GM23338 (cell line): ENCODE measurements at regions not wholly inside any gene's neighbourhood (a gene's known extent, or its start where the extent isn't known, plus 50 kb on each side); places are given as distances from the start of the nearest gene placed in this dataset.
A peak's percentile ranks its signal among the peaks of the same experiment; 100 is the strongest.

ENCODE experiments used
- ATAC-seq: fragments of 200-7000 bp; cut with Tn5 transposase; 3 replicates; pipeline ENCODE4 v1.9.1; 2020
- DNase-seq: peaks from one replicate; pipeline ENCODE4 v3.0.0-alpha.2; 2015; ENCODE audit warnings: low spot score
- H2AFZ ChIP-seq: fragments of 200-600 bp; sonication (generic); 2 replicates; pipeline ENCODE4 v1.8.0; 2016; ENCODE audit warnings: antibody characterized with exemption, mild to moderate bottlenecking, moderate library complexity
- H3F3A ChIP-seq: fragments of 200-600 bp; sonication (generic); replicated peaks from 2 replicates; pipeline ENCODE4 v1.8.0; 2017; ENCODE audit warnings: antibody characterized with exemption, mixed run types, low read depth
- H3K27ac ChIP-seq: fragments of 200-600 bp; sonication (generic); 2 replicates; pipeline ENCODE4 v1.6.1; 2016; ENCODE audit warnings: low read depth
- H3K27me3 ChIP-seq: fragments of 200-600 bp; sonication (generic); 2 replicates; pipeline ENCODE4 v1.8.0; 2016; ENCODE audit warnings: mild to moderate bottlenecking, mixed run types, moderate library complexity; ENCODE audit not compliant: insufficient read depth
- H3K36me3 ChIP-seq: fragments of 200-600 bp; sonication (generic); 2 replicates; pipeline ENCODE4 v1.8.0; 2016; ENCODE audit warnings: mild to moderate bottlenecking; ENCODE audit not compliant: insufficient read depth
- H3K4me1 ChIP-seq: fragments of 200-600 bp; sonication (generic); 2 replicates; pipeline ENCODE4 v1.8.0; 2016; ENCODE audit warnings: mild to moderate bottlenecking, moderate library complexity; ENCODE audit not compliant: insufficient read depth
- H3K4me2 ChIP-seq: fragments of 200-600 bp; sonication (generic); 2 replicates; pipeline ENCODE4 v1.7.1; 2017; ENCODE audit warnings: mixed run types
- H3K4me3 ChIP-seq: fragments of 200-600 bp; sonication (generic); 2 replicates; pipeline ENCODE4 v1.6.1; 2016; ENCODE audit warnings: mixed run types
- H3K79me2 ChIP-seq: fragments of 200-600 bp; sonication (generic); replicated peaks from 2 replicates; pipeline ENCODE4 v1.8.0; 2017; ENCODE audit warnings: mild to moderate bottlenecking; ENCODE audit not compliant: insufficient read depth
- H3K9me2 ChIP-seq: fragments of 200-600 bp; sonication (generic); 2 replicates; pipeline ENCODE4 v1.8.0; 2017; ENCODE audit not compliant: insufficient read depth
- H4K20me1 ChIP-seq: fragments of 200-600 bp; sonication (generic); replicated peaks from 2 replicates; pipeline ENCODE4 v1.8.0; 2017; ENCODE audit warnings: mild to moderate bottlenecking; ENCODE audit not compliant: insufficient read depth
- H3K27ac Mint-ChIP-seq: 2 replicates; pipeline ENCODE4 v1.8.0; 2020; ENCODE audit warnings: inconsistent platforms, mild to moderate bottlenecking, moderate library complexity, mixed read lengths
- H3K27me3 Mint-ChIP-seq: 3 replicates; pipeline ENCODE4 v1.8.0; 2022; ENCODE audit warnings: low read depth, mild to moderate bottlenecking, moderate library complexity, mixed read lengths, inconsistent platforms; ENCODE audit not compliant: insufficient read depth, poor library complexity
- H3K36me3 Mint-ChIP-seq: 3 replicates; pipeline ENCODE4 v1.8.0; 2021; ENCODE audit warnings: low read depth, mild to moderate bottlenecking, inconsistent platforms, moderate library complexity, mixed read lengths
- H3K4me1 Mint-ChIP-seq: 3 replicates; pipeline ENCODE4 v1.8.0; 2020; ENCODE audit warnings: mild to moderate bottlenecking, inconsistent platforms, mixed read lengths
- H3K4me3 Mint-ChIP-seq: 3 replicates; pipeline ENCODE4 v1.8.0; 2021; ENCODE audit warnings: moderate library complexity, mild to moderate bottlenecking, inconsistent platforms, mixed read lengths
- H3K9me3 Mint-ChIP-seq: 3 replicates; pipeline ENCODE4 v1.8.0; 2020; ENCODE audit warnings: moderate library complexity, mild to moderate bottlenecking, inconsistent platforms, mixed read lengths
- CREB1 ChIP-seq: fragments of 250-450 bp; sonication (Bioruptor Pico); IDR thresholded peaks from 2 replicates; pipeline ENCODE4 v1.5.0; 2020; ENCODE audit warnings: low read depth, mild to moderate bottlenecking, moderate library complexity
- NANOG ChIP-seq: IDR thresholded peaks from 2 replicates; pipeline ENCODE4 v1.6.1; 2016; ENCODE audit warnings: antibody characterized with exemption, borderline replicate concordance
- ZNF331 ChIP-seq: fragments of 250-450 bp; sonication (Bioruptor Pico); IDR thresholded peaks from 2 replicates; pipeline ENCODE4 v1.5.0; 2020; ENCODE audit warnings: low read depth, mild to moderate bottlenecking, moderate library complexity
- ZNF462 ChIP-seq: fragments of 250-450 bp; sonication (Bioruptor Pico); IDR thresholded peaks from 2 replicates; pipeline ENCODE4 v1.5.0; 2020; ENCODE audit warnings: mild to moderate bottlenecking, moderate library complexity
- TF ChIP-seq, protein P1 (sequence below), 2 experiments: fragments of 200-600 bp in 1 of 2; sonication (generic) in 1 of 2; conservative IDR thresholded peaks; 2 replicates each; pipeline versions ENCODE4 v1.5.1 to v1.6.1; 2016 to 2017; ENCODE audit warnings: antibody characterized with exemption in 2 of 2, low read depth in 2 of 2, mild to moderate bottlenecking in 2 of 2, moderate library complexity in 1 of 2
- TF ChIP-seq, protein P2 (sequence below): IDR thresholded peaks from 2 replicates; pipeline ENCODE4 v1.6.1; 2016; ENCODE audit warnings: antibody characterized with exemption

DNA sequence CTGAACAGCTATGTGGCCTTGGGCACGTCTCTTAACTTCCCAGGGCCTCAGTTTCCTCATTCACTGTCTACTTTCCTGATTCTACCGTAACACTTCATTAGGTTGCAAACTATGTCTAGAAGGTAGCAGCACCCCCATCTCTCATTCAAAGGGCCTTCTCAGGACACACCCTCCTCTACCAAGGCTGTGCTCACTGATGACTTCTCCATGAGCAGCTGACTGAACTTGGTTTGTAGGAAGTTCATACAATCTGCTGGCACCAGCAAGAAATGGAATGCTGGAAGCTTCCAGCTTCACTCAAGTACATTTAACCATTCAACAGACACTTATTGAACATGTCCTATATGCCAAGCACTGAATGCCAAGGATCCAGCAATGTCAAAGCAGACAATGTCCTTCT, 250.8 kb upstream of the CTAGE1 start:
- Histone ChIP-seq H3K9me2 (no peaks in the 10 kb centered on the region), H3K4me3 (no peak overlapping the region), H4K20me1 (no peaks in the 10 kb centered on the region), H2AFZ (no peak overlapping the region), H3K27me3 (no peaks in the 10 kb centered on the region), H3K4me2 (no peak overlapping the region), H3K4me1 (no peaks in the 10 kb centered on the region), H3K79me2 (no peaks in the 10 kb centered on the region), H3F3A (no peaks in the 10 kb centered on the region), H3K36me3 (no peaks in the 10 kb centered on the region), H3K27ac (no peak overlapping the region)
- no peak overlapping the region for H3K4me3 Mint-ChIP-seq
- TF ChIP-seq ZNF331 (no peak), NANOG (no peak), ZNF462 (CRISPR knock-in tag) (no peak)
- TF ChIP-seq, protein P1, sequence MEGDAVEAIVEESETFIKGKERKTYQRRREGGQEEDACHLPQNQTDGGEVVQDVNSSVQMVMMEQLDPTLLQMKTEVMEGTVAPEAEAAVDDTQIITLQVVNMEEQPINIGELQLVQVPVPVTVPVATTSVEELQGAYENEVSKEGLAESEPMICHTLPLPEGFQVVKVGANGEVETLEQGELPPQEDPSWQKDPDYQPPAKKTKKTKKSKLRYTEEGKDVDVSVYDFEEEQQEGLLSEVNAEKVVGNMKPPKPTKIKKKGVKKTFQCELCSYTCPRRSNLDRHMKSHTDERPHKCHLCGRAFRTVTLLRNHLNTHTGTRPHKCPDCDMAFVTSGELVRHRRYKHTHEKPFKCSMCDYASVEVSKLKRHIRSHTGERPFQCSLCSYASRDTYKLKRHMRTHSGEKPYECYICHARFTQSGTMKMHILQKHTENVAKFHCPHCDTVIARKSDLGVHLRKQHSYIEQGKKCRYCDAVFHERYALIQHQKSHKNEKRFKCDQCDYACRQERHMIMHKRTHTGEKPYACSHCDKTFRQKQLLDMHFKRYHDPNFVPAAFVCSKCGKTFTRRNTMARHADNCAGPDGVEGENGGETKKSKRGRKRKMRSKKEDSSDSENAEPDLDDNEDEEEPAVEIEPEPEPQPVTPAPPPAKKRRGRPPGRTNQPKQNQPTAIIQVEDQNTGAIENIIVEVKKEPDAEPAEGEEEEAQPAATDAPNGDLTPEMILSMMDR (conservative IDR thresholded peaks at IDR 0.05; ENCODE audit: low read depth in 2 of 2): no peak
- DNase-seq: no peak
- H3K36me3 Mint-ChIP-seq: peaks cover 6% of the 10 kb centered on the region; the same call in 2 of the 3 replicates
- H3K27ac Mint-ChIP-seq: no peak overlapping the region
- H3K27me3 Mint-ChIP-seq: peaks cover 2% of the 10 kb centered on the region
- no peak for ATAC-seq
- peaks cover 18% of the 10 kb centered on the region for H3K9me3 Mint-ChIP-seq
- no peaks in the 10 kb centered on the region for H3K4me1 Mint-ChIP-seq

DNA sequence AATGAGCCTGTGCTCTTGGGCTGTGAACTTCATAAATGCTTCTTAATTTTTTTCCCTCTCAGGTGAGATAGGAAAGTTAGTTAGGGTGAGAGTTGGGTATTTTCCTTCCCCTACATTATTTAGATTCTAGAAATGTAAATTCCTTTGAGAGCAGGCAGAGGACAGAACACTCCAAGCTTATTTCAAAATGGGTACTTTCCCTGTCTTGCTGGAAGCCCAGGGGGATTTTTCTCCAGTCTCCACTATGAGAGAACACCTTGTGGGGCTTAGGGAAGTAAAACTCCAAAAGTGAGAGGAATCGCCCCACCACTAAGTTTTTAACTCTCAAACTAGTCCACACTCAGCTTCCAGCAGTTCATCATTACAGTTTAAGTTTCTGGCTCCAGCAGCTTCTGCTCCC, 253.2 kb upstream of the CTAGE1 start:
- H3K27me3 ChIP-seq: no peaks in the 10 kb centered on the region
- no peaks in the 10 kb centered on the region for H3K4me1 ChIP-seq
- H3K27me3 Mint-ChIP-seq: peaks cover 6% of the 10 kb centered on the region
- no peaks in the 10 kb centered on the region for H3K36me3 Mint-ChIP-seq
- no peaks in the 10 kb centered on the region for H3K9me3 Mint-ChIP-seq
- H3K9me2 ChIP-seq: no peaks in the 10 kb centered on the region
- DNase-seq (no peak), ATAC-seq (no peak)
- H3K4me1 Mint-ChIP-seq: no peaks in the 10 kb centered on the region
- H3K27ac ChIP-seq: no peak overlapping the region
- no peak overlapping the region for H3K27ac Mint-ChIP-seq
- H3K4me2 ChIP-seq: no peak overlapping the region
- H3K4me3 ChIP-seq: no peak overlapping the region
- no peaks in the 10 kb centered on the region for H3K79me2 ChIP-seq
- H2AFZ ChIP-seq: 0 out of 2 replicates have a peak overlapping the region, but pooled peaks have one; percentile 28
- H3F3A ChIP-seq: no peaks in the 10 kb centered on the region
- H3K4me3 Mint-ChIP-seq: no peak overlapping the region
- H4K20me1 ChIP-seq: no peaks in the 10 kb centered on the region
- H3K36me3 ChIP-seq: no peaks in the 10 kb centered on the region
- TF ChIP-seq CREB1 (CRISPR knock-in tag) (no peak), ZNF331 (no peak), NANOG (no peak)
- TF ChIP-seq, protein P2, sequence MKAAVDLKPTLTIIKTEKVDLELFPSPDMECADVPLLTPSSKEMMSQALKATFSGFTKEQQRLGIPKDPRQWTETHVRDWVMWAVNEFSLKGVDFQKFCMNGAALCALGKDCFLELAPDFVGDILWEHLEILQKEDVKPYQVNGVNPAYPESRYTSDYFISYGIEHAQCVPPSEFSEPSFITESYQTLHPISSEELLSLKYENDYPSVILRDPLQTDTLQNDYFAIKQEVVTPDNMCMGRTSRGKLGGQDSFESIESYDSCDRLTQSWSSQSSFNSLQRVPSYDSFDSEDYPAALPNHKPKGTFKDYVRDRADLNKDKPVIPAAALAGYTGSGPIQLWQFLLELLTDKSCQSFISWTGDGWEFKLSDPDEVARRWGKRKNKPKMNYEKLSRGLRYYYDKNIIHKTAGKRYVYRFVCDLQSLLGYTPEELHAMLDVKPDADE: no peak
